ENCODE measurements at regions not wholly inside any gene's neighbourhood (a gene's known extent, or its start where the extent isn't known, plus 50 kb on each side); places are given as distances from the start of the nearest gene placed in this dataset.

GRCh38 chr13:71021825-71022422 lies 845.1 kb downstream of the DACH1 start:
- no peak for TF ChIP-seq CTCF (IDR thresholded peaks at IDR 0.05; ENCODE audit: control insufficient read depth, extremely low read depth, insufficient read depth)
- DNase-seq (ENCODE audit: low read depth): no peak
- H3K4me3 ChIP-seq (ENCODE audit: low read depth, low read length): no peak overlapping the region

- TF ChIP-seq CTCF (IDR thresholded peaks at IDR 0.05; ENCODE audit: control insufficient read depth, extremely low read depth, insufficient read depth): no peak
- no peak overlapping the region for H3K4me3 ChIP-seq (ENCODE audit: low read depth, low read length)
- no peak for DNase-seq (ENCODE audit: low read depth)
These were observed 848.0 kb downstream of the DACH1 start for GRCh38 chr13:71018995-71019394.

DNA sequence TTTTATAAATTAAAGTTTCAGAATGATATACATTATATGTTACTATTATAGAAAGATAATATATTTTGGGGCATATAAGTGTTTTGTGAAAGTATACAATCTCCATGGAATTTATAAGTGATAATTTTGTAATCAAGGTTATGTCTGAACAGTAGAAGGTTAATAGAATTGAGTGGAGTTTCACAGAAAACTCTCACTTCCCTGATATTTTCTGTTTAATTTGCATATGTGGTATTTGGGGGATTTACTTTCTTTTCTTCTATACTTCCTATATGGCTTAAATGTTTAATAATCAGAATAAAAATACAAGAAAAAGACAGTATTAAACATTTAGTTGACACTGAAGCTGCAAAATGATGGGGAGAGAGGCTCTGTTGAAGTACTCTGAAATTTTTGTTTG lies 848.5 kb downstream of the DACH1 start:
- no peak for TF ChIP-seq CTCF (IDR thresholded peaks at IDR 0.05; ENCODE audit: control insufficient read depth, extremely low read depth, insufficient read depth)
- no peak overlapping the region for H3K4me3 ChIP-seq (ENCODE audit: low read depth, low read length)
- no peak for DNase-seq (ENCODE audit: low read depth)

DNA sequence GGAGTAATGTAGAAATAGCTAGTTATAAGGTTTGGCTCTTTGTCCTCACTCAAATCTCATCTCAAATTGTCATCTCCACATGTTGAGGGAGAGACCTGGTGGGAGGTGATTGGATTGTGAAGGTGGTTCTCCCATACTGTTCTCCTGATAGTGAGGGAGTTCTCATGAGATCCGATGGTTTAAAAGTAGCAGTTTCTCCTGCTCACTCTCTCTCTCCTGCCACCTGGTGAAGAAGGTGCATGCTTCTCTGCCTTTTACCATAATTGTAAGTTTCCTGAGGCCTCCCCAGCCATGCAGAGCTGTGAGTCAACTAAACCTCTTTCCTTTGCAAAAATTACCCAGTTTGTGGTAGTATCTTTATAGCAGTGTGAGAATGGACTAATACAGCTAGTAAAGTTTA lies 849.4 kb downstream of the DACH1 start:
- no peak overlapping the region for H3K4me3 ChIP-seq (ENCODE audit: low read depth, low read length)
- no peak for DNase-seq (ENCODE audit: low read depth)
- no peak for TF ChIP-seq CTCF (IDR thresholded peaks at IDR 0.05; ENCODE audit: control insufficient read depth, extremely low read depth, insufficient read depth)

DNA sequence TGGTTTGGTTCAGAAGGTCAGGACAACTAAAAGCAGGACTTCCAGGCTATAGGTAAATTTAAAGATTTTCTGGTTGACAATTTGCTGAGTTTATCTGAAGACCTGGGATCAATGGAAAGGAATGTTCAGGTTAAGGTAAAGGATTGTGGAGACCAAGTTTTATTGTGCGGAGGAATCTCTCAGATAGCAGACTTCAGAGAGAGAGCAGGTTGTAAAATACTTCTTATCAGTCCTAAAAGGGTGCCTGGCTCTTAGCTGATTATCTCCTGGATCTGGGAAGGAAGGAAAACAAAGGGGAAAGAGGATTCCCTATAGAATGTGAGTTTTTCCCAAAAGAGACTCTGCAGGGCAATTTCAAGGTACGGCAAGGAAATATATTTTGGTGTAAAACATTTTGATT lies 851.5 kb downstream of the DACH1 start:
- DNase-seq (ENCODE audit: low read depth): no peak
- TF ChIP-seq CTCF (IDR thresholded peaks at IDR 0.05; ENCODE audit: control insufficient read depth, extremely low read depth, insufficient read depth): no peak
- H3K4me3 ChIP-seq (ENCODE audit: low read depth, low read length): no peak overlapping the region

GRCh38 chr13:71015021-71015420 lies 852.0 kb downstream of the DACH1 start:
- no peak overlapping the region for H3K4me3 ChIP-seq (ENCODE audit: low read depth, low read length)
- no peak for TF ChIP-seq CTCF (IDR thresholded peaks at IDR 0.05; ENCODE audit: control insufficient read depth, extremely low read depth, insufficient read depth)
- DNase-seq (ENCODE audit: low read depth): no peak

GRCh38 chr13:71005919-71006318 lies 861.1 kb downstream of the DACH1 start:
- H3K4me3 ChIP-seq (ENCODE audit: low read depth, low read length): no peak overlapping the region
- no peak for DNase-seq (ENCODE audit: low read depth)
- TF ChIP-seq CTCF (IDR thresholded peaks at IDR 0.05; ENCODE audit: control insufficient read depth, extremely low read depth, insufficient read depth): no peak

Data from LNCaP clone FGC (cell line).